ENCODE measurements at regions not wholly inside any gene's neighbourhood (a gene's known extent, or its start where the extent isn't known, plus 50 kb on each side); places are given as distances from the start of the nearest gene placed in this dataset.

- no peak for TF ChIP-seq CTCF (conservative IDR thresholded peaks at IDR 0.05)
- H3K27ac ChIP-seq: no peak overlapping the region
These were observed 358.1 kb upstream of the ETAA1 start for GRCh38 chr2:67039058-67039457.

- no peak for TF ChIP-seq CTCF (conservative IDR thresholded peaks at IDR 0.05)
- H3K27ac ChIP-seq: no peak overlapping the region
These were observed 357.5 kb upstream of the ETAA1 start for GRCh38 chr2:67039517-67040103.

- TF ChIP-seq CTCF (conservative IDR thresholded peaks at IDR 0.05): no peak
- H3K27ac ChIP-seq: no peak overlapping the region
These were observed 356.1 kb upstream of the ETAA1 start for GRCh38 chr2:67041051-67041450.

GRCh38 chr2:67043781-67044478 is 353.2 kb upstream of the ETAA1 start:
- H3K27ac ChIP-seq: no peak overlapping the region
- TF ChIP-seq CTCF (conservative IDR thresholded peaks at IDR 0.05): no peak

- TF ChIP-seq CTCF (conservative IDR thresholded peaks at IDR 0.05): no peak
- H3K27ac ChIP-seq: no peak overlapping the region
These were observed 350.5 kb upstream of the ETAA1 start for GRCh38 chr2:67046591-67046990.

GRCh38 chr2:67048314-67048713 is 348.8 kb upstream of the ETAA1 start:
- H3K27ac ChIP-seq: no peak overlapping the region
- TF ChIP-seq CTCF (conservative IDR thresholded peaks at IDR 0.05): no peak; the same call in 1 of the 2 replicates

GRCh38 chr2:67050622-67051021 is 346.5 kb upstream of the ETAA1 start:
- no peak overlapping the region for H3K27ac ChIP-seq
- TF ChIP-seq CTCF (conservative IDR thresholded peaks at IDR 0.05): no peak

All from VCaP (cell line).